ENCODE measurements at regions not wholly inside any gene's neighbourhood (a gene's known extent, or its start where the extent isn't known, plus 50 kb on each side); places are given as distances from the start of the nearest gene placed in this dataset.
A peak's percentile ranks its signal among the peaks of the same experiment; 100 is the strongest.

- TF ChIP-seq, protein P1, sequence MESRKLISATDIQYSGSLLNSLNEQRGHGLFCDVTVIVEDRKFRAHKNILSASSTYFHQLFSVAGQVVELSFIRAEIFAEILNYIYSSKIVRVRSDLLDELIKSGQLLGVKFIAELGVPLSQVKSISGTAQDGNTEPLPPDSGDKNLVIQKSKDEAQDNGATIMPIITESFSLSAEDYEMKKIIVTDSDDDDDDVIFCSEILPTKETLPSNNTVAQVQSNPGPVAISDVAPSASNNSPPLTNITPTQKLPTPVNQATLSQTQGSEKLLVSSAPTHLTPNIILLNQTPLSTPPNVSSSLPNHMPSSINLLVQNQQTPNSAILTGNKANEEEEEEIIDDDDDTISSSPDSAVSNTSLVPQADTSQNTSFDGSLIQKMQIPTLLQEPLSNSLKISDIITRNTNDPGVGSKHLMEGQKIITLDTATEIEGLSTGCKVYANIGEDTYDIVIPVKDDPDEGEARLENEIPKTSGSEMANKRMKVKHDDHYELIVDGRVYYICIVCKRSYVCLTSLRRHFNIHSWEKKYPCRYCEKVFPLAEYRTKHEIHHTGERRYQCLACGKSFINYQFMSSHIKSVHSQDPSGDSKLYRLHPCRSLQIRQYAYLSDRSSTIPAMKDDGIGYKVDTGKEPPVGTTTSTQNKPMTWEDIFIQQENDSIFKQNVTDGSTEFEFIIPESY (CRISPR knock-in tag; IDR thresholded peaks at IDR 0.05), result peak; percentile 34; the same call in 1 of the 2 replicates
- TF ChIP-seq ESRRB (CRISPR knock-in tag; IDR thresholded peaks at IDR 0.05; ENCODE audit: borderline replicate concordance), result no peak
- no peak for TF ChIP-seq SNAPC5 (CRISPR knock-in tag; IDR thresholded peaks at IDR 0.05)
- TF ChIP-seq, protein P2, sequence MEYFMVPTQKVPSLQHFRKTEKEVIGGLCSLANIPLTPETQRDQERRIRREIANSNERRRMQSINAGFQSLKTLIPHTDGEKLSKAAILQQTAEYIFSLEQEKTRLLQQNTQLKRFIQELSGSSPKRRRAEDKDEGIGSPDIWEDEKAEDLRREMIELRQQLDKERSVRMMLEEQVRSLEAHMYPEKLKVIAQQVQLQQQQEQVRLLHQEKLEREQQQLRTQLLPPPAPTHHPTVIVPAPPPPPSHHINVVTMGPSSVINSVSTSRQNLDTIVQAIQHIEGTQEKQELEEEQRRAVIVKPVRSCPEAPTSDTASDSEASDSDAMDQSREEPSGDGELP (CRISPR knock-in tag; IDR thresholded peaks at IDR 0.05; ENCODE audit: borderline replicate concordance), result peak; percentile 22; the same call in 1 of the 2 replicates
- no peak for TF ChIP-seq NCOA4 (IDR thresholded peaks at IDR 0.05; ENCODE audit: partially characterized antibody)
- TF ChIP-seq LCOR (CRISPR knock-in tag; IDR thresholded peaks at IDR 0.05), result no peak
- TF ChIP-seq, protein P3, sequence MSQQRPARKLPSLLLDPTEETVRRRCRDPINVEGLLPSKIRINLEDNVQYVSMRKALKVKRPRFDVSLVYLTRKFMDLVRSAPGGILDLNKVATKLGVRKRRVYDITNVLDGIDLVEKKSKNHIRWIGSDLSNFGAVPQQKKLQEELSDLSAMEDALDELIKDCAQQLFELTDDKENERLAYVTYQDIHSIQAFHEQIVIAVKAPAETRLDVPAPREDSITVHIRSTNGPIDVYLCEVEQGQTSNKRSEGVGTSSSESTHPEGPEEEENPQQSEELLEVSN (IDR thresholded peaks at IDR 0.05; ENCODE audit: borderline replicate concordance in 1 of 2, extremely low read depth in 1 of 2, insufficient read depth in 1 of 2, insufficient read length in 1 of 2, low read depth in 1 of 2, low read length in 1 of 2, poor library complexity in 1 of 2, severe bottlenecking in 1 of 2), result peak; percentile 10 to 69
- TF ChIP-seq THAP7 (CRISPR knock-in tag; IDR thresholded peaks at IDR 0.05), result no peak
- TF ChIP-seq, protein P4, sequence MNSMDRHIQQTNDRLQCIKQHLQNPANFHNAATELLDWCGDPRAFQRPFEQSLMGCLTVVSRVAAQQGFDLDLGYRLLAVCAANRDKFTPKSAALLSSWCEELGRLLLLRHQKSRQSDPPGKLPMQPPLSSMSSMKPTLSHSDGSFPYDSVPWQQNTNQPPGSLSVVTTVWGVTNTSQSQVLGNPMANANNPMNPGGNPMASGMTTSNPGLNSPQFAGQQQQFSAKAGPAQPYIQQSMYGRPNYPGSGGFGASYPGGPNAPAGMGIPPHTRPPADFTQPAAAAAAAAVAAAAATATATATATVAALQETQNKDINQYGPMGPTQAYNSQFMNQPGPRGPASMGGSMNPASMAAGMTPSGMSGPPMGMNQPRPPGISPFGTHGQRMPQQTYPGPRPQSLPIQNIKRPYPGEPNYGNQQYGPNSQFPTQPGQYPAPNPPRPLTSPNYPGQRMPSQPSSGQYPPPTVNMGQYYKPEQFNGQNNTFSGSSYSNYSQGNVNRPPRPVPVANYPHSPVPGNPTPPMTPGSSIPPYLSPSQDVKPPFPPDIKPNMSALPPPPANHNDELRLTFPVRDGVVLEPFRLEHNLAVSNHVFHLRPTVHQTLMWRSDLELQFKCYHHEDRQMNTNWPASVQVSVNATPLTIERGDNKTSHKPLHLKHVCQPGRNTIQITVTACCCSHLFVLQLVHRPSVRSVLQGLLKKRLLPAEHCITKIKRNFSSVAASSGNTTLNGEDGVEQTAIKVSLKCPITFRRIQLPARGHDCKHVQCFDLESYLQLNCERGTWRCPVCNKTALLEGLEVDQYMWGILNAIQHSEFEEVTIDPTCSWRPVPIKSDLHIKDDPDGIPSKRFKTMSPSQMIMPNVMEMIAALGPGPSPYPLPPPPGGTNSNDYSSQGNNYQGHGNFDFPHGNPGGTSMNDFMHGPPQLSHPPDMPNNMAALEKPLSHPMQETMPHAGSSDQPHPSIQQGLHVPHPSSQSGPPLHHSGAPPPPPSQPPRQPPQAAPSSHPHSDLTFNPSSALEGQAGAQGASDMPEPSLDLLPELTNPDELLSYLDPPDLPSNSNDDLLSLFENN (IDR thresholded peaks at IDR 0.05; ENCODE audit: low read depth in 2 of 2, low read length in 2 of 2), result no peak
- TF ChIP-seq ASH1L (IDR thresholded peaks at IDR 0.05; ENCODE audit: borderline replicate concordance, low read depth, partially characterized antibody), result no peak
- no peak for TF ChIP-seq ZNF584 (CRISPR knock-in tag; IDR thresholded peaks at IDR 0.05; ENCODE audit: low read depth)
- peak; percentile 43; the same call in 1 of the 2 replicates for TF ChIP-seq CTBP1 (IDR thresholded peaks at IDR 0.05; ENCODE audit: borderline replicate concordance)
- no peak for TF ChIP-seq ZNF79 (CRISPR knock-in tag; IDR thresholded peaks at IDR 0.05; ENCODE audit: low read depth)
- TF ChIP-seq, protein P5, sequence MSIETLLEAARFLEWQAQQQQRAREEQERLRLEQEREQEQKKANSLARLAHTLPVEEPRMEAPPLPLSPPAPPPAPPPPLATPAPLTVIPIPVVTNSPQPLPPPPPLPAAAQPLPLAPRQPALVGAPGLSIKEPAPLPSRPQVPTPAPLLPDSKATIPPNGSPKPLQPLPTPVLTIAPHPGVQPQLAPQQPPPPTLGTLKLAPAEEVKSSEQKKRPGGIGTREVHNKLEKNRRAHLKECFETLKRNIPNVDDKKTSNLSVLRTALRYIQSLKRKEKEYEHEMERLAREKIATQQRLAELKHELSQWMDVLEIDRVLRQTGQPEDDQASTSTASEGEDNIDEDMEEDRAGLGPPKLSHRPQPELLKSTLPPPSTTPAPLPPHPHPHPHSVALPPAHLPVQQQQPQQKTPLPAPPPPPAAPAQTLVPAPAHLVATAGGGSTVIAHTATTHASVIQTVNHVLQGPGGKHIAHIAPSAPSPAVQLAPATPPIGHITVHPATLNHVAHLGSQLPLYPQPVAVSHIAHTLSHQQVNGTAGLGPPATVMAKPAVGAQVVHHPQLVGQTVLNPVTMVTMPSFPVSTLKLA (conservative IDR thresholded peaks at IDR 0.05), result 0 out of 4 replicates have a peak, but pooled peaks of 1 of the 2 experiments have one; percentile 14
Observed at GRCh38 chr17:21511363-21512195, 135.4 kb downstream of the KCNJ12 start (continued).
